HG02973 (cell line): ENCODE measurements at regions not wholly inside any gene's neighbourhood (a gene's known extent, or its start where the extent isn't known, plus 50 kb on each side); places are given as distances from the start of the nearest gene placed in this dataset.

ENCODE experiments used
- ATAC-seq: cut with Tn5 transposase; IDR thresholded peaks from one replicate; pipeline ENCODE4 v1.9.1; 2021; ENCODE audit warnings: moderate library complexity; ENCODE audit not compliant: unreplicated experiment

- no peak for ATAC-seq
These were observed 69.7 kb downstream of the PSMB1 start for GRCh38 chr6:170483413-170483812.

GRCh38 chr6:170480050-170480692 is 72.9 kb downstream of the PSMB1 start:
- no peak for ATAC-seq

GRCh38 chr6:170476360-170476759 is 76.7 kb downstream of the PSMB1 start:
- ATAC-seq = no peak

- no peak for ATAC-seq
These were observed 78.0 kb downstream of the PSMB1 start for GRCh38 chr6:170475118-170475517.

GRCh38 chr6:170473801-170474200 is 79.3 kb downstream of the PSMB1 start:
- no peak for ATAC-seq

- ATAC-seq = no peak
These were observed 79.8 kb downstream of the PSMB1 start for GRCh38 chr6:170473301-170473717.

GRCh38 chr6:170471491-170471890 is 81.6 kb downstream of the PSMB1 start:
- no peak for ATAC-seq

GRCh38 chr6:170470734-170471133 is 82.4 kb downstream of the PSMB1 start:
- ATAC-seq = no peak

- ATAC-seq = no peak
These were observed 88.6 kb downstream of the PSMB1 start for GRCh38 chr6:170464524-170464979.

GRCh38 chr6:170464080-170464479 is 89.0 kb downstream of the PSMB1 start:
- ATAC-seq = no peak

- no peak for ATAC-seq
These were observed 89.9 kb downstream of the PSMB1 start for GRCh38 chr6:170463101-170463721.

- no peak for ATAC-seq
These were observed 90.6 kb downstream of the PSMB1 start for GRCh38 chr6:170462366-170463020.

- no peak for ATAC-seq
These were observed 91.3 kb downstream of the PSMB1 start for GRCh38 chr6:170461556-170462365.

GRCh38 chr6:170461111-170461510 is 92.0 kb downstream of the PSMB1 start:
- ATAC-seq = no peak

GRCh38 chr6:170460641-170461040 is 92.5 kb downstream of the PSMB1 start:
- ATAC-seq = no peak

GRCh38 chr6:170459451-170459850 is 93.7 kb downstream of the PSMB1 start:
- peak; percentile 88 for ATAC-seq

- no peak for ATAC-seq
These were observed 96.0 kb downstream of the PSMB1 start for GRCh38 chr6:170456886-170457698.
